HG02970 (cell line): ENCODE measurements at regions not wholly inside any gene's neighbourhood (a gene's known extent, or its start where the extent isn't known, plus 50 kb on each side); places are given as distances from the start of the nearest gene placed in this dataset.

Source experiments
- ATAC-seq: cut with Tn5 transposase; IDR thresholded peaks from one replicate; pipeline ENCODE4 v1.9.1; 2021; ENCODE audit warnings: mild to moderate bottlenecking, moderate library complexity, moderate number of reproducible peaks; ENCODE audit not compliant: unreplicated experiment, low FRiP score

DNA sequence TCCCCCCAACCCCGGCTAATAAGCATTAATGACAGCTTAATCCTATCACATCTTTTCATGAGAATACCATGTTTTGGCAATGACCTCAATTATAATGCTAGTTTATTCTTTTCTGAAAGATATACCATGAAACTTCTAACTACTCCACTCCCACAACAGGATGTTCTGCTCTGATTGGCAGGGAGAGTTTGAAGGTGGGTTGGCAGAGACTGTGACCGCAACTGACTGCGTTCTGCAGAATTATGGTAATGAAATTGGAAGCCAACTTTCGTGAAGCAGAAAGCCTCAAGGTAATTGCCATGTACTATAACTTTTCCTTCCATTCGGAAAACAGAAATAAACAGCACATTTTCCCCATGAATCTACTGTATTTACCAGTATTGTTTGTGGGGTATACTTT lies 288.2 kb upstream of the SEMA3D start:
- no peak for ATAC-seq

DNA sequence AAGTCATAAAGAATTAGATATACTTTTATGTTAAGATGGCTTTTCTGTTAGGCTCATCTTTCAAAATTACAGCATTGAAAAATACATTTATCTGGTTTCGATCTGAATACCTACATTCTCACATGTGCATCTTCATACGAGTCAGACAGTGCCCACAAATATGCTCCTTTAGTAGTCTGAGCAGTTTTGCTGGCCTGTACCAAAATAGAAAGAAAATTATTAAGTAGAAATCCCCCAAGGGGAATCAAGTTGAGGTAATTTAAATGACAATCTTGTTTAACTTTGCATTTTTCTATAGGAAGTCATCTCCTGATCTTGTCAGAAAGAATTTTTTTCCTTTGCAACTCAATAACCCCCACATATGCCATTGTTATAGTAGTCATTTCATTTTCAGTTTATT lies 287.4 kb upstream of the SEMA3D start:
- no peak for ATAC-seq

GRCh38 chr7:85471740-85472139 lies 284.9 kb upstream of the SEMA3D start:
- no peak for ATAC-seq

DNA sequence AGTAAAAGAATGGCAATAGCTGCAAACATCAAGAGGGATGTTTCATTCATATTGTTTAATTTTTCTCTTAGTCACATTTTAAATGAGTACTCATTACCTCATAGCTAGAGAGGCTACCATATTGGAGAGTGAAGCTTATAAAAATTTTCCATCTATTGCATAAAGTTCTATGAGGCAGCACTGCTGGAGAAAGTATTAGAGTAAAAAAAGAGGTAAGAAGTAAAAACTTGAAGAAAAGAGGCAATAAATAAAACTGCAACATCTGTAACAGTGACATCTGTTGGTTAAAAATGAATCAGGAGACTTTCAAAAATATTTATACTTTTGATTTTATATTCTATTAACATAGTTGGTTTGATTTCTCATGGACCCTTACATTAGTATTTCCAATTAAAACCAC lies 284.5 kb upstream of the SEMA3D start:
- no peak for ATAC-seq

- no peak for ATAC-seq
Observed at GRCh38 chr7:85469446-85470010, 282.7 kb upstream of the SEMA3D start.

DNA sequence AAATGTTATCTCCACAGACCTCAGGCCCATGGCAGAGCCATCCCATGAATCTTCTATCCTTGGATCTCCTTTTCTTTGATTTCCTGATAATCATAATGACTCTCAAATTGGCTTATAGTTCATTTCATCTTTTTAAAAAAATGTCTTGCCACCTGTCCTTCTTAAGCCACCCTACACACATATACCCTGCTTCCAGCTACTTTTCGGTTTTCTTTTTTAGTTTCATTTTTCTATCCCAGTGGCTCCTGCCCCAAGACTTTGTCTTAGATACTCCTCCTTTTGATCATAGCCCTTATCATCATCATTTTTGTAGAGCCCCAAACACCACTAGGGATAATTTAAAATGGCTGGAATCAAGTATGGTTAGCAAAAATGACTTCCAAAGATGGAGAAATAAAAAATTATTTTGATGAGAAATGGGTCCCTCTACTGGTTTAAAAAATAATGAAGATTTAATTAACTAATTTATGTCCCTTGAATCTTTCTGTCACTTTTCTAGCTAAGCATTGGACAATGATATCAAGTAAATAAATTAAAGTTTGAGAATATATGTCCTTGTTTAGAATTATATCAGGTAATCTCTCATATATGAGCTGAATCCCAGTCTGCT lies 277.3 kb upstream of the SEMA3D start:
- no peak for ATAC-seq

GRCh38 chr7:85462671-85463070 lies 275.8 kb upstream of the SEMA3D start:
- ATAC-seq, result no peak

DNA sequence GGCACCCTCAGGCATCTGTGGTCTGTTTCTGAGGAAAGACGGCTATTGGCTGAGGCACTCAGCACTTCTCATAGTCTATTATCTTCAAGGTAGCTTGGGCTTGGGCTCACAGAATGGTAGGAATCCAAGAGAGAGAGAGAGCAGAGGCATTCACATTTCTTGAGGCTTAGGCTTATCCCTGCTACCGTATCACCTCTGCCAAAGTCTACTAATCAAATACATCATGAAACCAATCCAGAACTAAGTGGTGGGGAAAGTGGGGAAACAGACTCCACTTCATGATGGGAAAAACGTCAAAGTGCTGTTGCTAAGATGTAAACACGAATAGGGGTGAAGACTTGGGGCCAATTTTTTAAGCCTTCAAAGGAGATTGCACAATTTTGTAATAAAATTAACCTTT lies 271.1 kb upstream of the SEMA3D start:
- ATAC-seq, result no peak

DNA sequence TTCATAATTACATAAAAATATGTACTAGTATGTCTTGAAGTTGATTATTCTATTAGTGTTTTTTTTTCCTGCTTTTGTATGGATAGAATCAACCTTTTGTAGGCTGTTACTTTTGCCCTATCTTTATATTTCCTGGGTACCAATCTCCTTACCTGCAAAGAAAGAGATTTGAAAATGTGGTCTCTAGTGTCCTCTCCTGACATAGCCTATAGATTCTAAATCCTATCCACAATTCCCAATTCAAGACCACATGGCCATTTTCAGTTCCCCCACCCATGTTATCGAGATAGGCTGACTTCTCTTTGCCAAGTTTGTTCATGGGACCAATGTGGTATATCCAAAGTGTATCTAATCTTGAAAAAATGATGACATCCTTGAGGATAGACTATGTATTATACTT lies 269.4 kb upstream of the SEMA3D start:
- ATAC-seq, result no peak

- ATAC-seq, result no peak
Observed at GRCh38 chr7:85454904-85455303, 268.0 kb upstream of the SEMA3D start.

DNA sequence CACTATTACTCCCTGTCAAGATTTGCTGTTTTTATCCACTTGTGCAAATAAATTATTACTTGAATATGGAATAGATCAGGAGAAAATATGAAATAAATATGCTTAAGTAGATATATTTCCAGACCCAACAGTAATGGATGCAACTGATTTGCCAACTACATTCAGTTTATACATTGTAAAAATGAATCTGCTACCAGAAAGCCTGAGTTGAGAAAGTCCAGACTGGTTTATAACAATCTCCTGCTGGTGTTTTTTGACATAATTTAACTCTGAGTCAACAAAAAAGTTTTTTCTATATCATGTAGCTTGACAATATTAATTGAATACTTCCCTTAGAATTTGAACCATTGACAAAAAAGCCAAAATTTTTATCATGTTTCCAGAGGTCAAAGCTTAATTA lies 265.8 kb upstream of the SEMA3D start:
- no peak for ATAC-seq

DNA sequence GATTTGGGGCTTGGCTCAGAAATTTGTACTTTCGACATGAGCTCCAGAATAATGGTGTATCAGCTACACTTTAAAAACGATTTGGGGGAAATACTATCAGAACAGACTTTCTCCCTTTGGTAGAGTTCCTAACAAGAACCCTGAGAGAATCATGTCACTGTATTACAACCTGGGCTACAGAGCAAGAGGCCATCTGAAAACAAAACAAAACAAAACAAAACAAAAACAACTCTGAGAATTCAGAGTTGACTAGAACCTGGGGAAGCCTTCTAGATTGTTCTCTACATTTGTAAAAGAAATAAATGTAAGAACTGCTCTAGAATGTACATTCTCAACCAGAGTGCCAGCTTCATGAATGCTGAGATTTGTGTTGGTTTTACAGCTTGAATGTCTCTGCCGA lies 262.6 kb upstream of the SEMA3D start:
- ATAC-seq, result no peak

GRCh38 chr7:85447004-85447403 lies 260.1 kb upstream of the SEMA3D start:
- no peak for ATAC-seq

- ATAC-seq, result no peak
Observed at GRCh38 chr7:85426487-85426960, 239.7 kb upstream of the SEMA3D start.

DNA sequence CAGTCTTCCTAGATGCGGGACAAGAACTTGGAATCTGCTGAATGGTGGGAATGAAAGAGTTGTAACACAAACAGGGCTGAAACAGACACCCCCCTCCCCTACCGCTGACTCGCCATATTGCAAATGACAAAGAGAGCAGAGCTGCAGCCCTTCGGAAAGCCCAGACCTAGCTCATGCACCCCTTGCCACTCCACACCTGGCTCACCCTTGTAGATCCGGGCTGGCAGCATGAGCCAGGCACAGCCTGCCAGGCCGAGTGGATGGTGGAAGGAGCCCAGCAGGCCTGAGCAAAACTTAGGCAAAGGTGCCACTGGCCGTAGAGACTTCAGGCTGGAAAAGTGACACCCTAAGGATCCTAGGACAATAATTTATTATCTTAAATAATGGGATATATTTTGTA lies 237.4 kb upstream of the SEMA3D start:
- no peak for ATAC-seq

DNA sequence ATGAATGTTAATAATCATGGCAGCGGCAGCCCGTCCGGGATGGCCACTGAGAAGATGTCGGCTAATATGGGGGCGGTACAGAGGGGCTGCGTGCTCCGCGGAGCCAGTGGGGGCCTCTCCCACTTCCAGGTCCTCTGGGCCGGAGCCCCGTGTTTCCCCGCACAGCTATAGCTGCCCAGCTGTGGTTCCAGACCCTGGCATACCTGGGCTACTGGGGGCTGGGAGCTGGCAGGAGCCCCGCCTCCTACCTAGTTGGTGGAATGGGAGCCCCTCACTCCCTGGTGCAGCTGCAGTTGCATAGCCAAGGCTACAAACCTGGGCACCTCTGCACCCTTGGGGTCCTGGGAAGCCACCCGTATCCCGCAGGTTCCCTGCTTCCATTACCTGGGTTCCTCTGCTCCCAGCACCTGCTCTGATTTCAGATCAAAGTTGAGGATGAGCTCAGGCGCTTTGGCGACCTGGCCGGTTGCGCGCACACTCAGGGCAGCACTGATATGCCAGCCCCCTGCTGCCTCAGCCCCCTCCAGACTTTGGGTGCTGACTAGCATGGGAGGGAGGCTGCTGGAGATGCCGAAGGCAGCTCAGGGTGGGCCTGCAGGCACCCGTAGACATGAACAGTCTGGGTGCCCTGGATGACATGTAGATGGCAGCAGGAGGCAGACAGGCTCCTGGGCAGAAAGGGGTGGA lies 236.5 kb upstream of the SEMA3D start:
- no peak for ATAC-seq

DNA sequence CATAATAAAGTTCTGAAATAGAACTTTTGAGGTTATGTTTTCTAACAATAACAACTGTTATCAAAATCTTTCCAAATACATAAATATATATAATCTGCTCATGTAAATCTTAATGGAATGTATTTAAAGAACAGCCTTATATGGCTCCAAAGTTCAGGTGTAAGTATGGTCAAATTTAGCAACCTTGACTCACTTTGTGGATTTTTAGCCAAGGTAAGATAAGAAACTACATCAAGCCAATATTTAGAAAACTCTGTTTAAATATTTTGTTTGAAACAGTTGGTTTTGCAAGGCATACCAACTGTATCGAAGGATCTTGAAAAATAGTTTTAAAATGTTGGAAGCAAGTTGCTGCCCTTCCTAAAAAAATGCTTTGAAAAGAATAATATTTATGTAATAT lies 228.9 kb upstream of the SEMA3D start:
- ATAC-seq, result no peak

GRCh38 chr7:85413718-85414117 lies 226.9 kb upstream of the SEMA3D start:
- ATAC-seq, result no peak

DNA sequence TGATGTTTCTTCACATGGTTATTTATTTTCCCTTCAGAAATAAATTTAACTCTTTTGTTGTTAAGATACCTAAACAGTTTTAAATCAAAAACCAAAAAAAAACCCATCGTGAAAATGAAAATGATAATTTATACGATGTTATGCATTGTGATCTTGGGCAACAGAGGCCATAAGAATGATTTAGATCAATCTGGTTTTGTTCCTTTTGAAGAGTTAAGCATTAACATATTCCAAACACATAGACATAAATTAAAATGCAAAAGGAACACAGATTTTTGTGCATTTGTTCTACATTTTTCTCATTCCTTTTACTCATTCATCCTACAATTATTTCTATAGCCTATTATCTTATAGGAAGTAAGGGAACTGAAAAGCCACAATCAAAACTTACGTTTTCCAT lies 226.1 kb upstream of the SEMA3D start:
- no peak for ATAC-seq

DNA sequence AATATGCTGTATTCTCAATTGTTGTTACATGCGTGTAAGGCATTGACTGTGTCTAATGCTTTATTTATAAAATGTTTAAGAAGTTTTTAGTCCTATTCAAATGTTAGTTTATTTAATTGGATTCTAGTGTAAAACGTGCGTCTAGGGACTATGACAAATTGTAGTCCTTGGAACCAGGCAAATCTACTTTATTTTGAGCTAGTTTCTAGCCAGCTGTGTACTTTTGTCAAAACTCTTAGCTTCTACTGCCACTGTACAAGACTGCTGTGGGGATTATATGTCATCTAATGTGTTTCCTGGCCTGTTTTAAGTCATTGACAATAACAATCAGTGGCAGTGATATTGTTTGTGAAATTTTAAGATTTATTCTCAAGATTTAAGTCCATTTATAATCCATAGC lies 220.5 kb upstream of the SEMA3D start:
- no peak for ATAC-seq

DNA sequence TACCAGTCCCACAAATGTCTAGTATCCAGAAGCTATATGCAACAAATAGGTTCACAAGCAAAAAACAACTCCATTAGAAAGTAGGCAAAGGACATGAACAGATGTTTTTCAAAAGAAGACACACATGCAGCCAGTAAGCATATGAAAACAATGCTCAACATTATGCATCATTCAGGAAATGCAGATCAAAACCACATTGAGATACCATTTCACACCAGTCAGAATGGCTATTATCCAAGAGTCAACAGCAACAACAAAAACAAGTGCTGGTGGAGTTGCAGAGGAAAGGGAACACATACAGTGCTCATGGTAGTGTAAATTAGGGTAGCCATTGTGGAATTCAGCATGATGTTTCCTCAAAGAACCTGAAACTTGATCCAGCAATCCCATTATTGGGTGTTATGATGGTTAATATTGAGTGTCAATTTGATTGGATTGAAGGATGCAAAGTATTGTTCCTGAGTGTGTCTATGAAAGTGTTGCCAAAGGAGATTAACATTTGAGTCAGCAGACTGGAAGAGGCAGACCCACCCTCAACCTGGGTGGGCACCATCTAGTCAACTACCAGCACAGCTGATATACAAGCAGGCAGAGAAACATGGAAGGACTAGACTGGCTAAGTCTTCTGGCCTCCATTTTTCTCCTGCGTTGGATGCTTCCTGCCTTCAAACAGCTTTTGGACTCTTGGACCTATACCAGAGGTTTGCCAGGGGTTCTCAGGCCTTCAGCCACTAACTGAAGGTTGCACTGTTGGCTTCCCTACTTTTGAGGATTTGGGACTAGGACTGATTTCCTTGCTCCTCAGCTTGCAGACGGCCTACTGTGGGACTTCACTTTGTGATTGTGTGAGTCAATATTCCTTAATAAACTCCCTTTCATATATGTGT lies 218.4 kb upstream of the SEMA3D start:
- ATAC-seq, result no peak
